ENCODE measurements at regions not wholly inside any gene's neighbourhood (a gene's known extent, or its start where the extent isn't known, plus 50 kb on each side); places are given as distances from the start of the nearest gene placed in this dataset.
"Not testable (repeated sequence)": the region's sequence is repeated elsewhere in the genome, so short reads cannot be mapped to it uniquely, and the experiment has no call there.

DNA sequence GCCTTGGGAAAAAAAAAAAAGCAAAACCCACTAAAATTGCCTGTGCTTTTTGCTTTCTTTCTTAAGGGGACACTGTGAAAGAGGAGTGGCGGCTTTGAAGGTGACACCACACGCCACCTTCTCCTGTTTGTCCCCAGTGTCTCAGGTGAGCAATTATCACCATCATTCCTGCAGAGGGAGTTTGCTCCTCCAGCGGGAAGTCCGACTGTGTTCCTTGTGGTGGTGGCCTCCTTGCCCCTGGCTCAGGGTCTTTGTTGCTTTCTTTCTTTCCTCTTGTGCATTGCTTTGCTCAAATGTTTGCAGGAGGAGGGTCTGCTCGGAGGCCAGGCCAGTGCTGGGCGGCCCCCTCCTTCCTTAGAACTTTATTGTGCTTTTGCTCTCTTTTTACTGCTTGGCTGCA is 164.3 kb upstream of the CXCR4 start:
- no peak for DNase-seq (ENCODE audit: low spot score)

DNA sequence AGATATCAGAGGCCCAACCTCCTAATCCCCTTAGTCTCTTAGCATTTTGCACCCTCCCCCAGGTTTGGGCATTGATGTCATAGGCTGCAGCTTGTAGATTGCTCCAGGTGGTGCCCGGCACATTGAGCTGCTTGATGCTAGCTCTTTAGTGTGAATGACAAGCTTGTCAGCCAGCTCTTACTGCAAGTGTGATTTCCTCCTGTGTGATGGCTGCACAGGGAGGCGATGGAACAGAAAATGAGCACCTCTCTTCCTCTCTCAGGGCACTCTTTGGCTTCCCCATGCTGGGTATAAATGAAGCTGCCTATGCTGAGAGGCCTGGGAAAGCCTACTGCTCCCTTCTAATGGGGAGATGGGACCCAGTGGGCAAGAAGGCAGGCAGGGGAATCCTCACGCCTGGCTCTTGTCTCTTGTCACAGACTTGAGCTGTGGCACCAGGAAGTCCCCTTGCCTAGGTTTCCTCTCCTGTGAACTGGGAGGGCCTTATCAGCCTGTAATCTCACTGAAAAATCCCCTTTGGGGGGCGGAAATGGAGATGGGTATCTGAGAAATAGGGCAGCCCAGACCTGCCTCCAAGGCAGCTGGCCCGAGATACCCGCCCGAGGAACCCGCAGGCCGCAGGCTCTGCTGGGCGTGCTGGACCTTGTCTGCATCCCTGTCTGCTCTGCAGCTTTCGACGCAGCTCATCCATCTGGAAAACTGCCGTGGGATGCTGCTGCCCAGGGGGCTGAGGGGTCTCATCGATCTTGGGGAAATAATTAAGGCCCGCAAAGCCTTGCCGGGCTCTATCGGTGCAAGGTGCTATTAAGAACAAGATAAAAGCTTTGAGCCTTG is 163.5 kb upstream of the CXCR4 start:
- DNase-seq (ENCODE audit: low spot score): no peak

DNA sequence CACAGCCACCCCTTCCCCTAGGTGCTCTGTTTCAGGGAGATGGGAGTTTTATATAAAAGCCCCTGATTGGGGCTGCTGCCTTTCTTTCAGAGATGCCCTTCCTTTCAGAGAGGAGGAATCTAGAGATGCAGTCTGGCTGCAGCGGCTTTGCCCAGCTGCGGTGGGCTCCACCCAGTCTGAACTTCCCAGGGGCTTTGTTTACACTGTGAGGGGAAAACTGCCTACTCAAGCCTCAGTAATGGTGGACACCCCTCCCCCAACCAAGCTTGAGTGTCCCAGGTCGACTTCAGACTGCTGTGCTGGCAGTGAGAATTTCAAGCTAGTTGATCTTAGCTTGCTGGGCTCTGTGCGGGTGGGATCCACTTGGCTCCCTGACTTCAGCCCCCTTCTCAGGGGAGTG is 148.4 kb upstream of the CXCR4 start:
- DNase-seq (ENCODE audit: low spot score): not testable (repeated sequence)

DNA sequence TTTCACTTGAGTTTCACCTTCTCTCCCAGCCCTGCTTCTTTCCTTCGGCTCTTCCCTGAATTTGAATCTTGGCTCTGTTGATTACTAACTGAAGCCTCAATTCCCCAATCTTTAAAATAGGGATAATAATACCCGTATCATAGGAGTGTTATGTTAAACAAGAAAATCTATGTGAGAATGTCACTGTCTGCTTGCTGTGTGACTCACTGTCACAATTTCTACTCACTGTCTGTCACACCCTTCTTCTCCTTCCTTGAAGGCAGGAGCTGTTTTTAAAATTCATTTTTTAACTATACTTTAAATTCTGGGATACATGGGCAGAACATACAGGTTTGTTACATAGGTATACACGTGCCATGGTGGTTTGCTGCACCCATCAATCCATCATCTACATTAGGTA is 141.6 kb upstream of the CXCR4 start:
- DNase-seq (ENCODE audit: low spot score): no peak

DNA sequence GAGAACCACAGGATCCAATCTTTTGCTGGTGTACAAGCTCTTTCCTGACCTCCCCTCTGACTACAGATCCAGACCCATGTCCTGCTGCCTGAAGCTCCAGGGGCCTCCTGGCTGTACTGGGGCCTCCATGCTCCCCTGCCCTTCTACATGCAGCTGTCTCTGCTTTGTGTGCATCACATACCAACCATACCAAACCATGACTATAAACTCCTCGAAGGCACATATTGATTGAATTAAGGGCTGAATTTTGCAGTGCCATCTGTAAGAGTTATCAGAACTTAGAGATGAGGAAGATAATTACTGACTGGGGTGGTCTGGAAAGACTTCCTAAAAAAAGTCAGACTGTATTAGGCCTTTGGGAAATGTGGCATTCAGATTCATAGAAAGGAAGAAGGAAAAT is 139.9 kb upstream of the CXCR4 start:
- DNase-seq (ENCODE audit: low spot score): no peak

DNA sequence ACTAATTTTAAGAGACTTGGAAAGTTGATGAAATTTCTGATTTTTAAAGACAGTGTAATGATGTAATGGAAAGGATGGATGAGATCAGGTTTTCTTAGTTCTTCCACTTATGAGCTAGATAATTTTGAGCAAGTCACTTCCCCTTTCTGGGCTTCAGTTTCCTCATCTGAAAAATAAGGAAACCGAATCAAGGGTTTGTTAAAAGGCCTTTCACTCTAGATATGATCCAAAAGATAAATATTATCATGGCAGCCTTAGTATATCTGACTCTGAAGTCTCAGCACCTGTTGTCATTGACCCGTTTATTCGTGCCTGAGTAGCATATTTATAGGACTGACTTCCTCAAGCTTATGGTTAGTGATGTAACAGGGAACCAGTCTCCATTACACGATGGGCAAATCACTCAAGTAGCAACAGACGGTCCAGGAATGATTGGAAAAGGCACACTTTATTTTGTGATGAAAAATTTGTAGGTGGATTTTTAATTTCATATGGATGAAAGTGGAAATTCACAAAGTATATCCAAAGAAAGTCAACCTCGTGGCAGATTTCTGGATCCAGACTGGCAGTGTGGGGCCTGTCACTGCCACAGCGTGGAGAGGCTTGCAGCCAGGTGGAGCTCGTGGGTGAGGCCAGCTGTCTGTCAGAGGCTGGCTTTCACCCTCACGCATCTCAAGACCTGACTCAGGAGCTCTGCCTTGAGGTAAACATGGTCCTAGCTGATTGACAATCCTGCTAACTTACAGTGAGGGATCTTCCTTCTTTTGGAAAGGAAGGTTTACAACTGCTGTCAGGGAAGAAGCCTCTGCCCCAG is 137.9 kb upstream of the CXCR4 start:
- DNase-seq (ENCODE audit: low spot score): no peak

DNA sequence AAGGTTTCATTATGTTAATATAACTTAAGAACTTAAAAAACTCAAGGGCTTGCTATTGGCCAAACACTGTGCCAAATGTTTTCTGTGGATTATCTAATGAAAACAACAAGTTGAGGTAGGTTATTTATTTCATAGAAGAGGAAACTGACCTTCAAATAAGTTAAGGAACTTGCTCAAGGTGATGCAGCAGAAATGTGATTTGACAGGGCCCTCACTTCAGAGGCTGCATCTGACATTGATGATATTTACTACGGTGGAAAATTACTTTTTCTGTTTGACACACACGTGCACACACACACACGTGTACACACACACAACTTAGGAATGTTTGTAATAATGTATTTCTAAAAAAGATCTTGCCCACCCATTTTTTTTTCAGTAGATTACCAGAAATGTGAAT is 137.2 kb upstream of the CXCR4 start:
- DNase-seq (ENCODE audit: low spot score): no peak

DNA sequence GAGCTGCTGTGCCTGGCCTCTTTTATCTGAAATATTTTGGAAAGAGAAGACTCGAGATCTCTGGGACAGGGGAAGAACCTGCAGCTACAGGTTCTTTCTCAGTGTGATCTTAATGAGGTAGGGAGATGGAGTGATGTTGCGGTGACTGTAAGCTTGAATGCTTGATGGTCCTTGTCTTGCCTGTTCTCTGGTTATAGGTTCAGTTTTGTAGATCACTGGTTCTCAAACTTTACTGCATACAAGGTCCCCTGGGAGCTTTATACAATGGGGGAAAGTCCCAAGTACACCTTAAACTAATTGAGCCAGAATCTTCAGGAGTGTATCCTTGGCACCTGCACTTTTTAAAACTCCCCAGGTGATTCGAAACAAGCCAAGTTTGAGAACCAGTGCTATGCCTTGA is 136.7 kb upstream of the CXCR4 start:
- DNase-seq (ENCODE audit: low spot score): no peak

DNA sequence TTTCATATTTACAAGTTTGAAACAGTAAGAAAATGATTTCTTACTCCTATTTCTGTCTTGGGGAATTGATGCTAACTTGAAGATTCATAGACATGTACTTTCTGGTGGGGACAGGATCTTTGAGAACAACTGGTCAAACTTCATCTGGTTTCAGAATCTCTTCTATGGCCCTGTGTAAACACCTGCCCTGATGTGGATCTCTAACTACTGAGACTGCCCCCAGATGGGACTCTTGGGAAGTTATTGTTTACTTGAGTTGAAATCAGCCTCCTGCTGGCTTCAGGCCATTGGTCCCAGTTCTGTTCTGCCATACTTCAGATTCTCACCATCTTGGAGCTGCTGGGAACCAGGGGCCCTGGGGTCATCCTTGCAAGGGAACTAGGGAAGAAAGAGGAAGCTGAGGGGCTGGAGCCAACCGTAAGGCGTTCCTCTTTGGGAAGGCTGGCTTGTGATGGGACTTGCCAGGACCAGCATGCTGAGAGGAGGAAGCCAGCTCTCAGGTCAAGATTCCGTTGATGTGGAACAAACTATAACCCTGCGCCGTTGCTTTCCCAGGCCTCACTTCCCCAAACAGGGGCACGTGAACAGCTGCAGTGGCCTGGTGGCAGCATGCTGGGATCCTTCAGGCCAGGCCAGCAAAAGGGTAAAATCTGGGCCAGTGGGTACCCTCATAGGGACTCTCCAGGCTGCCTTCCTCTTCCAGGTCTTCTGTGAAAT is 135.5 kb upstream of the CXCR4 start:
- no peak for DNase-seq (ENCODE audit: low spot score)

DNA sequence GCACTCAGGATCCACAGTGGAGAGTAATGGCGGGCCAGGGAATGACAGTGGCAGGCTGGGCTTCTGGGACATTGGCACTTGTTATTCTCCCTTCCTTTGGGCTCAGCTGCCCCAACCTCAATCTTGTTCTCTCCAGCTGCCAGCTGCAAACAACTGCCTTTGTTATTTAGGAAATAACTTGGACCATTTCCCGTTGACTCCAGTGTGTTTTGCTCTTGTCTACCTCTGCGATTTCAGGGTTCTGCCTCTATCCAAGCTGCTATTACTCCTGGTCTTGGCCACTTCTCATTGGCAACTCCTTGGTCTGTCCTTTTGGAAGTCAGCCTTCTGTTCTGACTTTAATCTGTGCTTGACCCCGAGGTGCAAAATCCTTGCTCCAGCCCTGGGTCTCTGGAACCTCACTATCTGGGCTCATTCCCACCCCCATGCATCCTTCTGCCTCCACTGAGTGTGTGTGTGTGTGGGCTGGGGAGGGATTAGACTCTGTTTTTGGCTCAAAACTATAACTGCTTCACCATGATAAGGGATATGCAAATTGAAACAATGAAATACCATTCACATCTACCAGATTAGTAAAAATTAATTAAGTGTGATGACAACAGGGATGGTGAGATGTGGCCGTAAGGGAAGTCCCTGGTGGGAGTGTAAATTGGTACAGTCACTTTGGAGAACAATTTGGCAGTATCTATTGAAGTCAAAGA is 134.1 kb upstream of the CXCR4 start:
- DNase-seq (ENCODE audit: low spot score): no peak

DNA sequence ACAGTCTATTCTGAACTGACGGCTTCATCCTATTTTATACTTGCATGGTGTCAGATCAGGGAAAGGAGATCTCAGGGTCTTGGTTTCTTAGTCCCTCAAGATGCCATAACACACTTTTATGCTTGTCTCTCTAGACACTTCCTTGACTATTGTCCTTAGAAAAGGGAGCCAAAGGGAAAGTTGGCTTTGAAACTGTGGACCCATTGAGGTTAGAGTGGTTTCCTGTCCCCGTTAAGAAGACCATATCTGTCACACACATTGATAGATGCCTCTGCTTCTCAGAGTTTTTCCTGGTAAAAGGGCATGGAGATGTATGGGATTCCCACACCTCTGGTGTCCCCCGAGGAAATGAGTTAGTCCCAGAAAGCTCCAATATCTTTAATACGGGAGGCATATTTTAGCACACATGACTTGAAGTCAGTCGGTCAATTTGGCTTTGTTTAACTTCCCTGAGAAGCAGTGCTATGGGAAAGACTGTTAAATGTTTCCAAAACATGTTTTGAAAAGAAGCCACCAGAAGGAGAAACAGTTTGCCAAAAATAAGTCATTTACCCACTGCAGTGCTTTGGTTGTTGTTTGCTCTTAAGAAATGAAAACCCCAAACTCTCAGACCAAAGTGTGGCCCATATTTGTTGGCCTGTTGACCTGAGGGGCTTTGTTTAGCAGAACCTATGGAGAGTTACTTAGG is 133.4 kb upstream of the CXCR4 start:
- DNase-seq (ENCODE audit: low spot score): no peak

DNA sequence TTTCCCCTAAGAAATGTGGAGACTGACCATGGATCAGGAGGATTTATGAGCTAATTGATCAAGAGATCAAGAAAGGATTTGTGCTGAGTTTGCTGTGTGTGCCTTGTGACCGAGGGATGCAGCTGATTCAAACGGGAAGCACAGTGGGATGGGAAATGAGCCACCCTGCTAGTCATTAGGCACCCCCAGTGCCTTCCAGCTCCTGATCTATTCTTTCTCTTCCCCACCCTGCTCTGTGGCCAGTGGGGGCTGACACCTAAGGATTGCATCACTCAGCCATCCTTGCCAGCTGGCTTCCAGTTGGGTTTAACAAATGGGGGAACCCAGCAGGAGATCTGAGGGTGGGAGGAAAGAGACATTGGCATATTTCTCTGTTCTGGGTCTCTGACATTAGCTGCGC is 132.2 kb upstream of the CXCR4 start:
- DNase-seq (ENCODE audit: low spot score): no peak

DNA sequence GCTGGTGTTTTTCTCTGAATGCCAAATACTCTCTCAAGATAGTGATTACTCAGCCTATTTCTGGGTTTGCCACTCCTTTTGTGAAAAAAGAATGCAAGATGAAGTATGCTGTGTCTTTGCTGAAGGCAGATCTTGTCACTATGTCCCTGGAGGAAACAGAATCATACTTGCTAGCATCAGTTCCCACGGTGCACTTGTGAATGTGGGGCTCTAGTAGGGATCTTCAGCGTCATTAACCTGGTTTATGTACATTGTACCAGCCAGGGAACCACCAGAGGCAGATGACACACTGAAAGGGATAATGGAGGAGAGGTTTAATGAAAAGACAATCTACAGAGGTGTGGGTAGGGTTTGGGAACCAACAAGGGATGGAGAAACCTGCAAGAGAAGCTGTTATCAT is 131.0 kb upstream of the CXCR4 start:
- no peak for DNase-seq (ENCODE audit: low spot score)

DNA sequence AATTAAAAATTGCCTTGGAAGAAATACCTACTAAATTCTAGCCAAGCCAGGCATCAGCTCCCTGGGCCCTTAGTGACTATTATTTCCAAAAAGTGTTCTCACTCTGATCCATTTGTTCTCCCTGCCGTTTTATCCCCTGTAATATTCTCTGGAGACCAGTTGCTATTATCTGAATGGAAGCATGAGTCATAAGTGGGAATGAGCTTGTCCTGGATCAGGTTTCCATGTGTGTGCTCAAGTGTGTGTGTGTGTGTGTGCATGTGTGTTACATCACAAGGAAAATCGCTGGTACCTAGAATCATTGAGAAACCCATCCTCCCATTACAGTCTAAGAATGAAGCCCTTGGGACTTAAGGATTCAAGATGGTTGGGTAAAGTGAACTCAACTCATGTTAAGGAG is 130.3 kb upstream of the CXCR4 start:
- DNase-seq (ENCODE audit: low spot score): peak; percentile 87

DNA sequence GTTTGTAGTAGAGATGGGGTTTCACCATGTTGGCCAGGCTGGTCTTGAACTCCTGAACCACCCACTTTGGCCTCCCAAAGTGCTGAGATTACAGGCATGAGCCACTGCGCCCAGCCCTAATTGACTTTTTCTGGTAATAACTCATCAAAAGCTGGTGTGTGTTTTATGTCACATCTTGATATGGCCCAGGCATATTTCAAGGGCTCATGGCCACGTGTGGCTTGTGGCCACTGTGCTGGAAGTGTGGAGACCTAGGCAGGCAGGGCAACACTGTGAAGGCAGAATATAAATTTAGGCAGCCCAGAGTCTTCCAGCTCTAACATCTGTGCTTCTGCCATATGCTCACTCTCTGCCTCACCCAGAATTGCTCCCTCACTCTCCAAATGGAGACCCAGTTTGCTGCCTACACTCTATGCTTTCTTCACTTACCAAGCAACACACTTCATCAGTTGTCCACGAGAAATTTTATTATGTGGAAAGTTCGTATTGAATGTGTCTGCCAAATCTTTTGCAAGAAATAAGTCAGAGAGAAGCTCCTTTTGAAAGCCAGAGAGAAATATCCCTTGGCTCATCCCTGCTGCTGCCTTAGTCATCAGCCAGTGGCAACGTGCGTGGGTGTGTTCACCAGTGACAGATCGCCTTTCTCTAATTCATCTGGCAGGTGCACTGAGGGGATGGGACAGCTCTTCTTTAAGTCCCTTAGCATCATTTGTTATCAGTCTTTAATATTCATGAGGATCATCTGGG is 129.4 kb upstream of the CXCR4 start:
- DNase-seq (ENCODE audit: low spot score): peak; percentile 71

DNA sequence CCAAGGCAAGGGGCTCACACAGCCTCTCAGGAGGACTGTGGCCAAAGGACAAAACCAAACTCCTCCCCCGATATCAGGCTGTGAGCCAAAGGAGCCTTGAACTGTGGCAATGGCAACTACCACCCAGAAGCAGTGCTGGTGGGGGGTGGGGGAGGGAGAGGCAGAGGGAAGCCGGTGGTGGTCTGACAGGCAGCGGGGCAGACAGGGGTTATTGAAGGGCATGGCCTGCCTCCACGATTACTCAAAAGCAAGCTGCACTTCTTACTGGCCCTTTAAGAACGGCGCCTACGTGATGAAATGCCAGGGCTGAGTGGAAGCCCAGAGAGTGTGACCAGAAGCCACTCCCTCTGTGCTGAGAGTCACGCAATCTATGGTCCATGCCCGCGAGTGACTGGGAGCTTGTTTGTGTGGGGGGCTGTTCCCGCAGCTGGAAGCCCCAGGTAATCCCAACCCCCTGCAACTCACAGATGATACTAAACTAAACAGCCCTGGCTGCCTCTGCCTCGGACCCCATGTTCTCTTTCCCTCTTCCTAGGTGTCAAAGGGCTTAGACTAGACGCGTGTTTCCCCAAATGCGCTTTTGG is 128.2 kb upstream of the CXCR4 start:
- DNase-seq (ENCODE audit: low spot score): peak; percentile 41

DNA sequence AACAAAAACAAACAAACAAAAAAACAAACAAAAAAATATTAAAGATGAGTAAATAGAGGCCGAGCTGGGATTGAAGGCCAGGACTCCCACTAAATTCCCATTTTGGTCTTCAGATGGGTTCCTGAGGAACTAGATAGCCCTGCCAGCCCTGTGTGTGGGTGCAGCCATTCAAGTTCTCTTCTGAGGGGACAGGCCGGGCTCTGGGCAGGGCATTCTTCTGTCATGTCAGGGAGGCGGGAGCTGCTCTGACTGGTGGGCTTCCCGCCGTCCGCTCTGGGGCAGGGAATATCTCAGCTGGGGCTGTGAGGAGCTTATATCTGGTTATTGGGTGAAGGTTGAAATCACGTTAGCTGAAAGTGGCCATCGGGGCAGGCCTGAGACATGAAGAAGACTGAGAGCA is 127.3 kb upstream of the CXCR4 start:
- DNase-seq (ENCODE audit: low spot score): no peak

DNA sequence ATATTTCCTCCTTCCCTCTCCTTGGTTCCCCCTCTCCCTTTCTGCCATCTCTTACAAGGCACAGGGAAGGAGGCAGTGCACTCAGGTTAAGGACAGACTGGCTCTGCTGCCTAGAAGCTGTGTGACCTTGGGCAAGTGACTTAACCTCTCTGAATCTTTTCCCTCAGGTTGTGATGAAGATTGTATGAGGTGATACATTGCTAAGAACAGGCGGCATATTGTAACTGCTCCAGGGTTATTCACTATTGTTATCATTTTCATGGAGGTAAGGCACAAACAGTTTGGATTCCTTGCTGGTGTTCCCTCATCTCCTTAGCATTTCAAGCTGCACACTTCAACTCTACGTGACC is 126.6 kb upstream of the CXCR4 start:
- no peak for DNase-seq (ENCODE audit: low spot score)

DNA sequence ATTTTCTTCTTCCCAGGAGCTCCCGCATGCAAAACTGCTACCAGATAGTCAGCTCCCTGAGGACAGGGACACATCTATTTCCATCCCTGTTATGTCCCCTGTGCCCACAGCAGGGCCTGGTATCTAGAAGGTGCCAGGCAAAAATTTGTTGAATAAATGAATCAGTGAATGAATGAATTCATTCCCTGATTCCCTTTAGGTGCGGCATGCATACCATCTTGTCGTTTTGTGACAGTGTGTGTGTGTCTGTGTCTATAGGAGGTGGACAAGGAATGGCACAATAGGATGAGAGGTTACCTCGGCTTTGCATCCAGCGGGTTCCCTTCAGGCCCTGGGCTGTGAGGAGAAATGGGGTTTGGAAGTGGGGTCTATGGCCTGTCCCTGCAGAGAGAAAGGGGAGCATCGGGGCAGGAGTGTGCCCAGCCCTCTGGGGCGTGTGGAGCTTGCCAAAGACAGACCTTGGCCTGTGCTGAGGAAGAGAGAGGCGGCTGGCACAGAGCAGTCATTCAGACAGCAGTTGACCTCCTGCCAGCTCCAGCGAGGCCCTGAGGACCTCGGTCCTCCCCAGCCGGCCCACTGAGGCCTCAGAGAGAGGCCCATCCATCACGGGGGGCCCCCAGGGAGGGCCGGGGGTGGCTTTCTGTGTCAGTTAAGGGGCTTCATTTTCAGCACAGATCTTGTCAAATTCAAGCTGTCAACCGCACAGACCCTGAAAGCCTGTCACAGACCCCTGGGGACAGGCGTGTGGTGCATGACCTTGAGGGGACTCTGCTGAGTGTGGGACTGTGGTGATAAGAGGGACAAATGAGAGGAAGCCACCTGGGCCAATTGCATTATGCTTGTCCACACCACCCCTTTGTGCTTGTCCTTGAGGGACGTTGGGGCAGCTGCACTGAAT is 125.9 kb upstream of the CXCR4 start:
- no peak for DNase-seq (ENCODE audit: low spot score)
